ENCODE measurements at regions not wholly inside any gene's neighbourhood (a gene's known extent, or its start where the extent isn't known, plus 50 kb on each side); places are given as distances from the start of the nearest gene placed in this dataset.
"Not testable (repeated sequence)": the region's sequence is repeated elsewhere in the genome, so short reads cannot be mapped to it uniquely, and the experiment has no call there.

GRCh38 chrX:50967736-50968135, 57.2 kb downstream of the BMP15 start:
- Histone ChIP-seq H3K4me3 (no peak overlapping the region), H3K9me3 (replicated peaks) (no peaks in the 10 kb centered on the region), H3K27me3 (no peaks in the 10 kb centered on the region), H3K36me3 (no peaks in the 10 kb centered on the region), H3K4me1 (no peaks in the 10 kb centered on the region), H3K27ac (no peak overlapping the region)
- no peak for DNase-seq

DNA sequence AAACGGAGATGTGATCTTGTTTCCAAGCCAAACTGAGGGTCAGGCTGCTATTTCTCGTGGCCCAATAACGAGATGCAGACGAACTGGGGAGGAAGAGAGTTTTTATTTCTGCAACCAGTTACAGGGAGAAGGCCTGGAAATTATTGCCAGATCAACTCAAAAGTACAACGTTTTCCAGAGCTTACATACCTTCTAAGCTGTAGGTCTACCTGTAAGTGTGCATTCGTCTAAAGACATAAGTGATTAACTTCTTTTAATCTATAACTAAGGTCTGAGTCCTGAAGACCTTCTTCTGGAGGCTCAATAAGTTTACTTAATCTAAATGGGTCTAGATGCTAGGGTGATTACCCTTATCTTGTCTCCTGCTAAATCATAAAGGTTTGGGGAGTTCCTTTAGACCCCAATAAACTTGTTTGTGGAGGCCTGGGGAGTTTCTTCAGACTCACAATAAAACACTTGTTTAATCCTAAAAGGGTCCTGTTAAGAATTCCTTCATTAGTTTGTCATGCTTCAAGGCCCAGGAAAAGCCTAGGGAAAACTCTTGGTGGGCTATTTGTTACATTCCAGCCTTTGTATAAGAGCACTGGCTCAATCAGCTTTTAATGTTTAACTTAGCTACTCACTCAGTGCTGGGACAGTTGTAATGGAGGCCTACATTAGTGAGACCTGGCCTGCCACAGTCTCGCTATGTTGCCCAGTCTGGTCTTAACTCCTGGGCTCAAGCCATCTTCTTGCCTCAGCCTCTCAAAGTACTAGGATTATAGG, 58.5 kb downstream of the BMP15 start:
- not testable (repeated sequence) for H3K4me3 ChIP-seq; H3K27me3 ChIP-seq; DNase-seq; H3K36me3 ChIP-seq; H3K4me1 ChIP-seq; H3K27ac ChIP-seq; H3K9me3 ChIP-seq (replicated peaks)

GRCh38 chrX:50971395-50971794, 60.9 kb downstream of the BMP15 start:
- no peak for DNase-seq
- no peaks in the 10 kb centered on the region for H3K9me3 ChIP-seq (replicated peaks)
- no peak overlapping the region for H3K27ac ChIP-seq
- H3K27me3 ChIP-seq: no peaks in the 10 kb centered on the region
- no peak overlapping the region for H3K4me3 ChIP-seq
- no peaks in the 10 kb centered on the region for H3K36me3 ChIP-seq
- no peaks in the 10 kb centered on the region for H3K4me1 ChIP-seq

DNA sequence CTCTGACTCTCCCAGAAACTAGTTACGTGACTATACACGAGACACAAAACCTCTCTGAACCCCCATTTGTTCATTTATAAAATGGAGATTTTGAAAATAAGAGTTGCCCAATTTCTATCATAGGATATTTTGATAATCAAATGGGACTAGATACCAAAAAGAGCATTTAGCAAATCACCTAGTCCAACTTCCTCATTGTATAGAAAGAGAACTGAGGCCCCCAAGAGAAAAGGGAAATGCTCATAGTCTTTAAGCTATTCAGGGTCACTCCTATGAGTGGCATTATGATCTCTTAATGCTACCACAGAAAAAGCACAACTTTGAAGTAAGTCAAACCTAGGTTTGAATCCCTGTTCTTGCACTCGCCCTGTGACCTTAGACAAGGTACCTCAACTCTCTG, 62.7 kb downstream of the BMP15 start:
- Histone ChIP-seq H3K4me1 (no peaks in the 10 kb centered on the region), H3K4me3 (no peak overlapping the region), H3K27ac (no peak overlapping the region), H3K9me3 (replicated peaks) (no peaks in the 10 kb centered on the region), H3K27me3 (no peaks in the 10 kb centered on the region), H3K36me3 (no peaks in the 10 kb centered on the region)
- DNase-seq: no peak

DNA sequence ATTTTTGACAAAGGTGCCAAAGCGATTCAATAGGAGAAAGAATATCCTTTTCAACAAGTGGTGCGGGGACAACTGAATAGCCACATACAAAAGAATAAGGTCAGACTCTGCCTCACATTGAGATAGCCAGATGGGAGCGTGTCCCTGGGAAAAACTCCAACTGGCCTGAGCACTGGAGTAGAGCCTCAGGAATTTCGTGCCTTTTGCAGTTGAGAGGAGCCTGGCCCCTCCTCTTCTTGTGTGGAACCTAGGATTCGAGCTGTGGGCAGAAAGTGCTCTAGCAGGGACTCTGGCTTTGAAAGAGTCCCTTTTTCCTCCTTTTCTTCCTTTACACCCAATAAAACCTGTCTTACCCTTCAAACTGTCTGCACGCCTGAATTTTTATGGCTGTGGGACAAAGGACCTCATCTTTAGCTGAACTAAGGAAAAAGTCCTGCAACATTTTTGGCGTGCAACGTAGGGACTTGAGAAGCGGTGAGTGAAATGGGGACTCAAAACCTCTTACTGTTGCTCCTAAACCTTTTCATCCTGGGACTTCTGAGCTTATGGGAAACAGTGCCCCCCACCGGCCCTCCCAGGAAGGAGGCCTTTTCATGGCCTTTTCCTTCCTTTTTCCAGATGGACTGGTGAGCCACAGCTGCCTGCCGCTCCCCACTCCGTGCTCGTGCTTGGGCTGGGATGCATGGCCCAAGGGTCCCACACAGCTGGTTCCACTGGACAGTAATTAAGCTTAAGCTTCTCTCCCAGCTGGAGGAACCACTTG, 68.6 kb downstream of the BMP15 start:
- DNase-seq: peak in 1 of 2 experiments; percentile 12
- Histone ChIP-seq H3K27me3 (no peaks in the 10 kb centered on the region), H3K9me3 (replicated peaks) (no peaks in the 10 kb centered on the region), H3K27ac (no peak overlapping the region), H3K4me3 (no peak overlapping the region), H3K36me3 (no peaks in the 10 kb centered on the region), H3K4me1 (no peaks in the 10 kb centered on the region)

DNA sequence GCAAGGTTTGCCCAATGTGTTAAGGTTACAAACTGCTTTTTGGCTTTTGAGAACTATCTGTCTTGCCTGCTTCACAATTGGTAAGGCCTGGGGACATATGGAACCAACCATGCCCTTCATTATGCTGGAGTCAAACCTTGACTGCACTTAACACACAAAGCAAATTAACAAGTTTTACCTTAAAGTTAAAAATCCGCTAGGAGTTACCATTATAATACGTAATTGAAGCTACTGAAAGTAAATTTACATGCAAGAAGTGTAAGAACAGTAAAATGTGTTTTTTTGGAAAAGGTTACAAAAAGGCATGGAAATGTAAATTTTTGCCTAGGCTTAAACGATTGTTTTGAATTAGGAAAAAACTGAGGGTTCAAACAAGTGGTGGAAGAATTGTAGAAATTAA, 69.7 kb downstream of the BMP15 start:
- H3K27ac ChIP-seq: no peak overlapping the region
- no peak overlapping the region for H3K4me3 ChIP-seq
- no peaks in the 10 kb centered on the region for H3K4me1 ChIP-seq
- no peaks in the 10 kb centered on the region for H3K36me3 ChIP-seq
- H3K27me3 ChIP-seq: no peaks in the 10 kb centered on the region
- H3K9me3 ChIP-seq (replicated peaks): no peaks in the 10 kb centered on the region
- no peak for DNase-seq

DNA sequence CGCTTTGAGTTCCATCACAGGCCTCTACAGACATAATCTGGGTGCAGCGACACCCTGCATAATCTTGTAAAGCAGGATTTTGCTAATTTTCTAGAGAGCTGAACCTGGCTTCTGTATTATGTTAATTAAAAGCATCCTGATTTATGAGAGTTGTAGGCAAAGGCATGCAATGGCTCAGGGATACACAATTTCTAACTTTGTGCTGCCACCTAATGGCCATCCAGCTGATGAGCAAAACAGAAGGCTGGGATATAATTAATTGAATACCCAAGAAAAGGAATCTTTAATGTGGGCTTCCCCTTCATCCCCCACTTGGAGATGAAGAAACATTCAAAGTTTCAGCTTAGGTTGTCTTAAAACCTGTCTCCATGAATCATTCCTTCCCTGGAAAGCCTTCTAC, 78.1 kb downstream of the BMP15 start:
- no peaks in the 10 kb centered on the region for H3K4me1 ChIP-seq
- no peaks in the 10 kb centered on the region for H3K27me3 ChIP-seq
- H3K9me3 ChIP-seq (replicated peaks): no peaks in the 10 kb centered on the region
- H3K36me3 ChIP-seq: no peaks in the 10 kb centered on the region
- no peak overlapping the region for H3K27ac ChIP-seq
- peak; percentile 14 to 53 for DNase-seq
- H3K4me3 ChIP-seq: no peak overlapping the region

GRCh38 chrX:50996930-50997329, 86.4 kb downstream of the BMP15 start:
- DNase-seq: no peak
- Histone ChIP-seq H3K4me1 (no peaks in the 10 kb centered on the region), H3K27ac (no peak overlapping the region)

DNA sequence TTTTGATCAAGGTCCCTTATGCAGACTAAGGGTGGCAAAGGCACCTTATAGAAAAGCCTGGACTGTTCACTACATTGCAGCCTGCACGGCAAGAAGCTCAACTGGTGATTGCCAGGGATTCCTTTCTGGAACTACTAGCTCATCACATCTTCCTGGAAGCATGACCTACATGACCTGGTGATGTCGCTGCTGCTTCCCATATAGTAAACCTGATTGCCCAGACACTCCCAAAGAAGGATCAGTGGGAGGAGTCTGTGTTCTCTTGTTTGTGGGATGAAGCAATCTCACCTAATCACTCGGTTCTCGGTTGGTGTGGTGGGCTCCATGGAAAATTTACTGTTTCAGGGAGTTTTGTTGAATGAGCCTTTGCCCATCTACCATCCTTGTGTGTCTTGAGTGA, 89.8 kb downstream of the BMP15 start:
- not testable (repeated sequence) for DNase-seq; H3K4me3 ChIP-seq; H3K9me3 ChIP-seq (replicated peaks); H3K27ac ChIP-seq; H3K27me3 ChIP-seq; H3K36me3 ChIP-seq; H3K4me1 ChIP-seq

More at GRCh38 chrX:50996930-50997329, 86.4 kb downstream of the BMP15 start:
- H3K36me3 ChIP-seq: no peaks in the 10 kb centered on the region
- H3K9me3 ChIP-seq (replicated peaks): no peaks in the 10 kb centered on the region
- H3K4me3 ChIP-seq: no peak overlapping the region
- no peaks in the 10 kb centered on the region for H3K27me3 ChIP-seq

DNA sequence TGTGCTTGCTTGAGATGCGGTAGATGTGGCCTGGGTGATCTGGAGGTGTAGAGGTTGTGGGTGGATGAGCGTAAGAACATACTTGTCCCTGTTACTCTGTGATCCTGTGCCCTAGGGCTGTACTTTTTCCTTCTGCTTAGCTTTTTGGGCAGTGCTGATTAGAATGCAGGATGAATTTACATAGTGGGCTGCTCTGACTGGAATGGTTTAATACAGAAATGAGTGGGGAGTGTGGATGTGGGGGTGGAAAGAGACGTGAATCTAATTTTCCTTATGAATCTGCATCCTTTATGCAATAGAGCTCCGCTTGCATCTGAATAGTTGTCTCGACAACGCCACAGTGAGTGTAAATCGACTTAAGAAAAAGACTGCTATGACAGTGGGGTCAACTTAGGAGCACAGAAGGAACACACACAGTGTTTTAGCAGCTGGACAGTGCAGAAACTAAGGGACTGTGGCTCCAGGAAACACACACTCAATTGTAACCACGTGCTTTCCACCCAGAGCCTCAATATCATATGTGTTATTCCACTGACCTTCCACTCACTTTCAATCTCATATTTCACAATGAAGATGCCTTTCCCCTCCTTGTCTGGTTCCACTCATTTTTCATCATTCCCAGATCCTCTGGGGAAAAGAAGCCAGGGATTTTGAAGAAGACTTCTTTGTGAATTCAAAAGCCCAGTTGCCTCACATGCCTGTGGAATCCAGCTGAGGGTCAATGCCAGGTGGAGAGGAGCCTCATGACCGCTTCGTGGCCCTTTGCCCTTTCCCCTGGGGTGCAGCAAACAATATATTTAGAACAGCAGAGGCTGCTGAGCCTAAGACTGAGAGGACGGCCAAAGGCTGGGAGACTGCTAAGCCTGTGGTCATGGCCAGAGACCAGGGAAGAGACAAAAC, 91.4 kb downstream of the BMP15 start:
- peak overlapping the region; percentile 28 for H3K27ac ChIP-seq
- H3K27me3 ChIP-seq; H3K36me3 ChIP-seq; H3K9me3 ChIP-seq (replicated peaks); H3K4me1 ChIP-seq; H3K4me3 ChIP-seq: not testable (repeated sequence)
- peak; percentile 26 to 60 for DNase-seq

DNA sequence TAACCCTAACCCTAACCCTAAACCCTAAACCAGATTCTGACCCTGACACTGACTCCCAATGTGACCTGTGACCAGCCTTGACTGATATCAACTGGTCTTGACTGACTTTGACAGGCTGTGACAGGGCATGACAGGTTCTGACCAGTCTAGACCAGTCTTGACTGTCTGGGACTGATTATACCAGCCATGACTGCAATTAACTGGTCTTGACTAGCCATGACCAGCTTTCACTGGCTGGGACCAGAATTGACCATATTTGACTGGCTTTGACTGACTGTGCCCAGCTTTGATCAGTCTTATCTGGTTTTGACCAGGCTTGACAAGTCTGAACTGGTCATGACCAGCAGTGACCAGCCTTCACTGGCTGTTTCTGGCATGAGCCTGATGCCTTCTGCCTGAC, 95.5 kb downstream of the BMP15 start:
- H3K27ac ChIP-seq: no peak overlapping the region
- no peaks in the 10 kb centered on the region for H3K36me3 ChIP-seq
- DNase-seq: no peak
- no peaks in the 10 kb centered on the region for H3K27me3 ChIP-seq
- no peaks in the 10 kb centered on the region for H3K9me3 ChIP-seq (replicated peaks)
- H3K4me3 ChIP-seq: no peak overlapping the region
- H3K4me1 ChIP-seq: no peaks in the 10 kb centered on the region

DNA sequence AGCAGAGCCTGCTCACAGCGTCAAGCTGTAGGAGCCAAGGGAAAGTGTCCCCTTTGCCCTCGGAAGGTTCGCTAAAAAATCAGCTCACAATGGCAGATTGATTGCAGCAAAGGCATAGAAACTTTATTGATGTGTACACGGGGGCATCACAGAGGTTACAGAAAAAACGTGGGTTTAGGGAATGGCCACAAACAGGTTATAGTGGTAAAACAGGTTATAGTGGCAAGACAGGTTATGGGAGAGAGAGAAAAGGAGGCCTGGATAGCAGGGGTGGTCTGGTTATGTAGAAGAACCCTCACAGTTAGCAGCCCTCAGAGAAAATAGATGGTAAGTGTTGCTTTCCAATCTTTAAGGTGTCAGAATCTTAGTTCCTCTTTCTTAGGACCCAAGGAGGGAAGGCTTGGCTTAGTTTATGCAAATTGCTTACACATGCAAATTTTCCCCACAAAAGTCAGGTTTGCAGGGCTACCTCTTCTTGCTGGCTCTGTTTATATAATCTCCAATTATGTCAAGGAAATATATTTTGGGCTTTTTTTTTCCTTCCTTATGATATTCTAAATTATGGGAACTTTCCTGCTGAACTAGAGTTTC, 113.7 kb downstream of the BMP15 start:
- DNase-seq: no peak
- Histone ChIP-seq H3K4me3 (no peak overlapping the region), H3K27ac (no peak overlapping the region), H3K36me3 (no peaks in the 10 kb centered on the region), H3K27me3 (no peaks in the 10 kb centered on the region), H3K9me3 (replicated peaks) (no peaks in the 10 kb centered on the region), H3K4me1 (peaks cover 20% of the 10 kb centered on the region)

DNA sequence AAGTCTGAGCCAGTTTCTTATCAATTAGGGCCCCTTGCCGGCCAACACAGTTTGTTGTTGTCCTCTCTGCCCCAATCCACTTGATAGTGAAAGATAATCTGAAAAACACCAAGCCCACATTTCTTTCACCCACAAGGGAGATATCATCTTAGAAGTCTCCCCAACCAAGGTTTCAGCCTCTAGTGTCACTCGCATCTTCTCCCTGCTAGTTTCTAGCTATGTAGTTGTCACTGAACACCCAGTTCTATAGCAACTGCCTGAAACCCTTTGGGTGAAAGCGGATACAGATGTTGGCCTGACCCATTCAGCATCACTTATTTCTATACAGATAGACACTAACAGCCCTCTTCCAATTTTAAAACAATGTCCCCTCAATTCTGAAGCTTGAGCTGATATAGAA, 116.3 kb downstream of the BMP15 start:
- DNase-seq: no peak

DNA sequence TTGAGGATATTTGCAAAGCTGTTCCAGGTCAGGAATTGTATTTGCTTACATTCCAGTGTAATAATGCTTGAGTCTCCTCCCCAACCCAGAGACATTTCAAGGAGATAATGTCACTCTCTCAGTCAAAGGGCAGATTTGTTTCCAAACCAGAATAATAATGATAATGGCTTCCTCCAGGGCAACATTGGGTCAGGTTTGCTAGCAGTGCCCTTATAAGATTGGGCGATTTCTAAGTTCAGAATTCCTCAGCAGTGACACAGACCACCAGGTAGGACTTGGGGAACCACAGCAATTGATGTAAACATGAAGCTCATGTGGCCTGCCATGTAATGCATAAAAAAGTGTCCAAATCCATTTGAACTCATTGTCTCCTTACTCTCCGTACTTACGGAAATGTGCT, 125.2 kb downstream of the BMP15 start:
- Histone ChIP-seq H3K4me1 (no peaks in the 10 kb centered on the region), H3K9me3 (replicated peaks) (no peaks in the 10 kb centered on the region), H3K27ac (no peak overlapping the region), H3K36me3 (no peaks in the 10 kb centered on the region), H3K27me3 (no peaks in the 10 kb centered on the region), H3K4me3 (no peak overlapping the region)
- no peak for DNase-seq

More for the DNA sequence above, 116.3 kb downstream of the BMP15 start:
- Histone ChIP-seq H3K27me3 (no peaks in the 10 kb centered on the region), H3K36me3 (no peaks in the 10 kb centered on the region), H3K4me3 (no peak overlapping the region), H3K4me1 (peaks cover 19% of the 10 kb centered on the region), H3K27ac (no peak overlapping the region), H3K9me3 (replicated peaks) (no peaks in the 10 kb centered on the region)

DNA sequence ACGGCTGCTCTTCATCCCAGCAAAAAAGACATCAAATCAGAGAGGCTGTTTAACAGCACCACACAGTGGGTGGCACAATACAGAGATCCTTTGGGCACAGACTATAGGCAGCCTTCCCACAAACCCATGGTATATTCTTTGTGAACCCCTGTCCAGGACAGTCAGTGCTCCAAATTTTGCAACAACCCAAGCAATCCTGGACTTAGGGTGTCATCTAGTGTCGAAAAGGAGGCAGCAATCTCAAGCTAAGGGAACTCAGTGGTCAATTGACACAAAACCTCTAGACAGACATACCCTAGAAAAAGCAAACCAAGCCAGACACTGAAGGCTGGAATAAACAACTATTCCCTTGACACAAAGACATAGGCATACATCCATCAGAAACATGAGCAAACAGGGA, 137.4 kb downstream of the BMP15 start:
- peak in 1 of 2 experiments; percentile 43 for DNase-seq
- H3K9me3 ChIP-seq (replicated peaks): no peaks in the 10 kb centered on the region
- no peaks in the 10 kb centered on the region for H3K36me3 ChIP-seq
- H3K27me3 ChIP-seq: no peaks in the 10 kb centered on the region
- no peak overlapping the region for H3K4me3 ChIP-seq
- no peaks in the 10 kb centered on the region for H3K4me1 ChIP-seq
- no peak overlapping the region for H3K27ac ChIP-seq
